GM19328 (cell line): ENCODE measurements at regions not wholly inside any gene's neighbourhood (a gene's known extent, or its start where the extent isn't known, plus 50 kb on each side); places are given as distances from the start of the nearest gene placed in this dataset.
"Not testable (repeated sequence)": the region's sequence is repeated elsewhere in the genome, so short reads cannot be mapped to it uniquely, and the experiment has no call there.

Experiments
- ATAC-seq: cut with Tn5 transposase; IDR thresholded peaks from one replicate; pipeline ENCODE4 v1.9.1; 2021; ENCODE audit warnings: mild to moderate bottlenecking, moderate library complexity; ENCODE audit not compliant: unreplicated experiment

- not testable (repeated sequence) for ATAC-seq
Measured at GRCh38 chr14:105653921-105654320, 127.5 kb downstream of the TMEM121 start.

GRCh38 chr14:105659255-105659654 lies 132.9 kb downstream of the TMEM121 start:
- ATAC-seq = not testable (repeated sequence)

- no peak for ATAC-seq
Measured at GRCh38 chr14:105659935-105660527, 133.6 kb downstream of the TMEM121 start.

GRCh38 chr14:105660816-105661531 lies 134.6 kb downstream of the TMEM121 start:
- no peak for ATAC-seq

- ATAC-seq = not testable (repeated sequence)
Measured at GRCh38 chr14:105662043-105662442, 135.7 kb downstream of the TMEM121 start.

GRCh38 chr14:105662592-105662991 lies 136.2 kb downstream of the TMEM121 start:
- ATAC-seq = not testable (repeated sequence)

- not testable (repeated sequence) for ATAC-seq
Measured at GRCh38 chr14:105663323-105663722, 136.9 kb downstream of the TMEM121 start.

GRCh38 chr14:105663818-105664596 lies 137.6 kb downstream of the TMEM121 start:
- ATAC-seq = not testable (repeated sequence)

- no peak for ATAC-seq
Measured at GRCh38 chr14:105664691-105665090, 138.3 kb downstream of the TMEM121 start.

- ATAC-seq = no peak
Measured at GRCh38 chr14:105665247-105665950, 139.0 kb downstream of the TMEM121 start.

GRCh38 chr14:105665951-105666277 lies 139.5 kb downstream of the TMEM121 start:
- no peak for ATAC-seq

- ATAC-seq = no peak
Measured at GRCh38 chr14:105666420-105666819, 140.0 kb downstream of the TMEM121 start.

GRCh38 chr14:105666991-105667662 lies 140.7 kb downstream of the TMEM121 start:
- ATAC-seq = not testable (repeated sequence)

- ATAC-seq = not testable (repeated sequence)
Measured at GRCh38 chr14:105667663-105668020, 141.3 kb downstream of the TMEM121 start.

GRCh38 chr14:105668021-105668420 lies 141.6 kb downstream of the TMEM121 start:
- not testable (repeated sequence) for ATAC-seq

- ATAC-seq = not testable (repeated sequence)
Measured at GRCh38 chr14:105668471-105669230, 142.3 kb downstream of the TMEM121 start.

- ATAC-seq = not testable (repeated sequence)
Measured at GRCh38 chr14:105669231-105669610, 142.8 kb downstream of the TMEM121 start.

GRCh38 chr14:105669646-105670045 lies 143.3 kb downstream of the TMEM121 start:
- ATAC-seq = not testable (repeated sequence)

GRCh38 chr14:105672450-105673200 lies 146.2 kb downstream of the TMEM121 start:
- ATAC-seq = not testable (repeated sequence)
